Natural killer cell (primary cell): ENCODE measurements at regions not wholly inside any gene's neighbourhood (a gene's known extent, or its start where the extent isn't known, plus 50 kb on each side); places are given as distances from the start of the nearest gene placed in this dataset.

Experiments used
- ATAC-seq, 3 donors: fragments of 150-1000 bp in 2 of 3; fragments of 200-7000 bp in 1 of 3; cut with Tn5 transposase; 1 replicate in 1 of 3; 2 replicates in 2 of 3; pipeline ENCODE4 v1.10.0; 2021; ENCODE audit warnings: mild to moderate bottlenecking in 2 of 3, moderate library complexity in 2 of 3
- DNase-seq, 2 donors: peaks; one replicate each; pipeline versions ENCODE4 v3.0.0 to v3.0.0-alpha.2; 2013 to 2021; ENCODE audit warnings: mixed read lengths in 1 of 2
- H3K27ac ChIP-seq: one replicate; pipeline ENCODE4 v1.5.1; 2013; ENCODE audit warnings: mild to moderate bottlenecking, low read length
- H3K27me3 ChIP-seq: one replicate; pipeline ENCODE4 v1.6.1; 2013; ENCODE audit warnings: low read length; ENCODE audit not compliant: control insufficient read depth, insufficient read depth
- H3K36me3 ChIP-seq: one replicate; pipeline ENCODE4 v1.6.1; 2013; ENCODE audit warnings: low read length; ENCODE audit not compliant: control insufficient read depth, insufficient read depth
- H3K4me1 ChIP-seq: one replicate; pipeline ENCODE4 v1.6.1; 2013; ENCODE audit warnings: low read length; ENCODE audit not compliant: control insufficient read depth, insufficient read depth
- H3K4me3 ChIP-seq: one replicate; pipeline ENCODE4 v1.5.1; 2013; ENCODE audit warnings: low read length
- H3K9me3 ChIP-seq: one replicate; pipeline ENCODE4 v1.6.1; 2013; ENCODE audit warnings: low read length; ENCODE audit not compliant: control insufficient read depth, insufficient read depth
- H3K27ac Mint-ChIP-seq, 2 donors: one replicate each; pipeline ENCODE4 v1.8.0; 2022; ENCODE audit warnings: mild to moderate bottlenecking in 2 of 2, mixed read lengths in 2 of 2, moderate library complexity in 1 of 2
- H3K27me3 Mint-ChIP-seq, 2 donors: one replicate each; pipeline ENCODE4 v1.8.0; 2022; ENCODE audit warnings: low read depth in 2 of 2, mixed read lengths in 2 of 2
- H3K36me3 Mint-ChIP-seq: one replicate; pipeline ENCODE4 v1.8.0; 2022; ENCODE audit warnings: mixed read lengths
- H3K4me1 Mint-ChIP-seq, 2 donors: one replicate each; pipeline ENCODE4 v1.8.0; 2022; ENCODE audit warnings: mixed read lengths in 2 of 2
- H3K4me3 Mint-ChIP-seq: one replicate; pipeline ENCODE4 v1.8.0; 2022; ENCODE audit warnings: mild to moderate bottlenecking, moderate library complexity, mixed read lengths
- H3K9me3 Mint-ChIP-seq, 2 donors: one replicate each; pipeline ENCODE4 v1.8.0; 2022; ENCODE audit warnings: mixed read lengths in 2 of 2
- CTCF ChIP-seq: fragments of 200-600 bp; IDR thresholded peaks from one replicate; pipeline ENCODE4 v1.8.0; 2022; ENCODE audit warnings: antibody characterized with exemption
- WGBS: methylation state at CpG from one replicate; pipeline ENCODE4 v1.1.7; 2013; ENCODE audit warnings: missing lambda C conversion rate; ENCODE audit not compliant: insufficient coverage; 5-methylcytosine and 5-hydroxymethylcytosine counted together
- intact Hi-C: fragments of 100-400 bp; cut with micrococcal nuclease; formaldehyde crosslinking; loops from one replicate; pipeline ENCODE4 v1.14.2; 2022

- no peak overlapping the region for H3K27ac ChIP-seq
- no peak for TF ChIP-seq CTCF
- Mint-ChIP-seq H3K4me3 (no peak overlapping the region), H3K27me3 (peaks cover 14 to 41% of the 10 kb centered on the region in 2 donors), H3K27ac (no peak overlapping the region), H3K4me1 (no peaks in the 10 kb centered on the region), H3K9me3 (no peaks in the 10 kb centered on the region), H3K36me3 (no peaks in the 10 kb centered on the region)
- 82% methylated on average over 4 of the region's 4 CpGs for WGBS
- intact Hi-C loops: no loop called here
- no peaks in the 10 kb centered on the region for H3K27me3 ChIP-seq
- DNase-seq (no peak), ATAC-seq (no peak)
- no peaks in the 10 kb centered on the region for H3K9me3 ChIP-seq
- H3K4me1 ChIP-seq: no peaks in the 10 kb centered on the region
- H3K36me3 ChIP-seq: no peaks in the 10 kb centered on the region
- no peak overlapping the region for H3K4me3 ChIP-seq
These were observed 378.6 kb upstream of the MCTP2 start for GRCh38 chr15:93852761-93853160.

GRCh38 chr15:93848490-93848889 lies 382.9 kb upstream of the MCTP2 start:
- H3K27me3 ChIP-seq: no peaks in the 10 kb centered on the region
- no peaks in the 10 kb centered on the region for H3K9me3 Mint-ChIP-seq
- H3K27ac Mint-ChIP-seq: no peak overlapping the region
- H3K4me3 ChIP-seq: no peak overlapping the region
- H3K4me1 Mint-ChIP-seq: no peaks in the 10 kb centered on the region
- ATAC-seq: no peak
- TF ChIP-seq CTCF: no peak
- no peak overlapping the region for H3K27ac ChIP-seq
- WGBS: 89% methylated on average over 1 of the region's 1 CpG
- peaks cover 9 to 30% of the 10 kb centered on the region in 2 donors for H3K27me3 Mint-ChIP-seq
- H3K9me3 ChIP-seq: no peaks in the 10 kb centered on the region
- no peak for DNase-seq
- intact Hi-C loops: no loop called here
- no peaks in the 10 kb centered on the region for H3K4me1 ChIP-seq
- no peak overlapping the region for H3K4me3 Mint-ChIP-seq
- H3K36me3 ChIP-seq: no peaks in the 10 kb centered on the region
- H3K36me3 Mint-ChIP-seq: no peaks in the 10 kb centered on the region

DNA sequence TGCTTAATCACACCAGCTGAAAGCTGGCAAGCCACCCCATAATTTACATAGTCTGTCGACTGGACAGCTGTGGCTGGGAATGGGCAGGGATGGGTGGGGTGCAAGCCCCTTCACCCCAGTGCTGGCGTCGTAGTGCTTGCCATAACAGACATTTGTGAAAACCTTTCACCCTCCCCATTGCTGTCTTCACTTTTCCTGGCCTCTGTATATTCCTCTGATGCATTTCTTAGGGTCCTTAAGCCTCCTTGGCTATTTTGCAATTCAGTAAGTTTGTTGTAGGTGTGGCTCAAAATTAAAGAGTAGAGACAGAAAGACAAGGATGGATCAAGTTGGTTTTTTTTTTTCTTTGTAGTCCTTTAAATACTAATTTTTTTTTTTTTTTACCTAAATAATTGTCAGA lies 383.3 kb upstream of the MCTP2 start:
- H3K27ac ChIP-seq: no peak overlapping the region
- peaks cover 0 to 1% of the 10 kb centered on the region in 2 donors for H3K9me3 Mint-ChIP-seq
- H3K27me3 Mint-ChIP-seq: peaks cover 10 to 30% of the 10 kb centered on the region in 2 donors
- no peak overlapping the region for H3K4me3 Mint-ChIP-seq
- ATAC-seq: no peak
- no peak overlapping the region for H3K4me3 ChIP-seq
- no peaks in the 10 kb centered on the region for H3K4me1 ChIP-seq
- H3K27ac Mint-ChIP-seq: no peak overlapping the region
- no peaks in the 10 kb centered on the region for H3K36me3 Mint-ChIP-seq
- no peaks in the 10 kb centered on the region for H3K27me3 ChIP-seq
- no peaks in the 10 kb centered on the region for H3K36me3 ChIP-seq
- no peaks in the 10 kb centered on the region for H3K4me1 Mint-ChIP-seq
- WGBS: 77% methylated on average over 2 of the region's 3 CpGs
- intact Hi-C loops: no loop called here
- DNase-seq: no peak
- H3K9me3 ChIP-seq: no peaks in the 10 kb centered on the region
- no peak for TF ChIP-seq CTCF

DNA sequence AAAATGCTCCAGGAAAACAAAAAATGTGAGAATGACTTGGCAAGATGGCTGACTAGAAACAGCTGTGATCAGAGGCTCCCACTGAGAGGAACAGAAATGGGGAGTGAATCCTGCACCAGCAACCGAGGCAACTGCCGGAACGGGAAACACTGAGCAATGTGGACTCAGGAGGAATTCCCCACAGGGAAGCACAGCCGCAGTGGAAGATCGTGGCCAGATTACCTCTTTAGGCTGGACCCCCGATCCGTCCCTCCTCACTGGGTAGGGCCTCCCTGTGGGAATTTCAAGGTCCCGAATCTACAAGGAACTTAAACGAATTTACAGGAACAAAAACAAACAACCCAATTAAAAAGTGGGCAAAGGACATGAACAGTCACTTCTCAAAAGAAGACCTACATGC lies 385.2 kb upstream of the MCTP2 start:
- Histone ChIP-seq H3K4me3 (no peak overlapping the region), H3K36me3 (no peaks in the 10 kb centered on the region), H3K4me1 (no peaks in the 10 kb centered on the region), H3K9me3 (no peaks in the 10 kb centered on the region), H3K27ac (no peak overlapping the region), H3K27me3 (no peaks in the 10 kb centered on the region)
- peaks cover 0 to 3% of the 10 kb centered on the region in 2 donors for H3K9me3 Mint-ChIP-seq
- intact Hi-C loops: no loop called here
- H3K36me3 Mint-ChIP-seq: no peaks in the 10 kb centered on the region
- no peak overlapping the region for H3K27ac Mint-ChIP-seq
- H3K27me3 Mint-ChIP-seq: peaks cover 8 to 26% of the 10 kb centered on the region in 2 donors
- no peak overlapping the region for H3K4me3 Mint-ChIP-seq
- WGBS: 94% methylated on average over 9 of the region's 9 CpGs
- DNase-seq (no peak), ATAC-seq (no peak)
- H3K4me1 Mint-ChIP-seq: no peaks in the 10 kb centered on the region
- TF ChIP-seq CTCF: no peak
